ENCODE measurements at regions not wholly inside any gene's neighbourhood (a gene's known extent, or its start where the extent isn't known, plus 50 kb on each side); places are given as distances from the start of the nearest gene placed in this dataset.

DNA sequence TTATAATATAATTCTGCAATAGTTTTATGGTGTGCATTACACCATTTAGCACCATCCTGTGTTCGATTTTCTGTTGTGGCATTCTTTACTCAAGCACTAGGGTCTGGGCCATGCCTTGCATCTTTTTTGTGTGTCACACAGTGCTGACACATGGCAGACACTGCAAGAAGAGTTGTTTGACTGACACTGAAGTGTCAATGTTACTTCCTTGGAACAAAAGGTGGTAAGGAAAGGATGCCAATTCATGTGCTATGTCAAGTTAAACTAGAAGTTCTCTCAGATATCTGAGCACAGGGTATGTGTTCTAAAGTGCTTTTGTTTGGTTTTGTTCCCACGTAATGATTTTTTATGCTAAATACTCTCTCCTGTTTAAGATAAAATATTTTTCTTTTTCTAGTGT lies 102.5 kb upstream of the UNC13C start (continued):
- TF ChIP-seq, protein P1, sequence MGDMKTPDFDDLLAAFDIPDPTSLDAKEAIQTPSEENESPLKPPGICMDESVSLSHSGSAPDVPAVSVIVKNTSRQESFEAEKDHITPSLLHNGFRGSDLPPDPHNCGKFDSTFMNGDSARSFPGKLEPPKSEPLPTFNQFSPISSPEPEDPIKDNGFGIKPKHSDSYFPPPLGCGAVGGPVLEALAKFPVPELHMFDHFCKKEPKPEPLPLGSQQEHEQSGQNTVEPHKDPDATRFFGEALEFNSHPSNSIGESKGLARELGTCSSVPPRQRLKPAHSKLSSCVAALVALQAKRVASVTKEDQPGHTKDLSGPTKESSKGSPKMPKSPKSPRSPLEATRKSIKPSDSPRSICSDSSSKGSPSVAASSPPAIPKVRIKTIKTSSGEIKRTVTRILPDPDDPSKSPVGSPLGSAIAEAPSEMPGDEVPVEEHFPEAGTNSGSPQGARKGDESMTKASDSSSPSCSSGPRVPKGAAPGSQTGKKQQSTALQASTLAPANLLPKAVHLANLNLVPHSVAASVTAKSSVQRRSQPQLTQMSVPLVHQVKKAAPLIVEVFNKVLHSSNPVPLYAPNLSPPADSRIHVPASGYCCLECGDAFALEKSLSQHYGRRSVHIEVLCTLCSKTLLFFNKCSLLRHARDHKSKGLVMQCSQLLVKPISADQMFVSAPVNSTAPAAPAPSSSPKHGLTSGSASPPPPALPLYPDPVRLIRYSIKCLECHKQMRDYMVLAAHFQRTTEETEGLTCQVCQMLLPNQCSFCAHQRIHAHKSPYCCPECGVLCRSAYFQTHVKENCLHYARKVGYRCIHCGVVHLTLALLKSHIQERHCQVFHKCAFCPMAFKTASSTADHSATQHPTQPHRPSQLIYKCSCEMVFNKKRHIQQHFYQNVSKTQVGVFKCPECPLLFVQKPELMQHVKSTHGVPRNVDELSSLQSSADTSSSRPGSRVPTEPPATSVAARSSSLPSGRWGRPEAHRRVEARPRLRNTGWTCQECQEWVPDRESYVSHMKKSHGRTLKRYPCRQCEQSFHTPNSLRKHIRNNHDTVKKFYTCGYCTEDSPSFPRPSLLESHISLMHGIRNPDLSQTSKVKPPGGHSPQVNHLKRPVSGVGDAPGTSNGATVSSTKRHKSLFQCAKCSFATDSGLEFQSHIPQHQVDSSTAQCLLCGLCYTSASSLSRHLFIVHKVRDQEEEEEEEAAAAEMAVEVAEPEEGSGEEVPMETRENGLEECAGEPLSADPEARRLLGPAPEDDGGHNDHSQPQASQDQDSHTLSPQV (IDR thresholded peaks at IDR 0.05) = no peak
- TF ChIP-seq SUPT20H (IDR thresholded peaks at IDR 0.05; ENCODE audit: borderline replicate concordance, control insufficient read depth, low read depth, low read length) (no peak), STAT1 (conservative IDR thresholded peaks at IDR 0.05) (no peak), POU2F2 (IDR thresholded peaks at IDR 0.05; ENCODE audit: borderline replicate concordance, low read depth, low read length) (no peak), RB1 (IDR thresholded peaks at IDR 0.05; ENCODE audit: borderline replicate concordance) (no peak)
- TF ChIP-seq, protein P2, sequence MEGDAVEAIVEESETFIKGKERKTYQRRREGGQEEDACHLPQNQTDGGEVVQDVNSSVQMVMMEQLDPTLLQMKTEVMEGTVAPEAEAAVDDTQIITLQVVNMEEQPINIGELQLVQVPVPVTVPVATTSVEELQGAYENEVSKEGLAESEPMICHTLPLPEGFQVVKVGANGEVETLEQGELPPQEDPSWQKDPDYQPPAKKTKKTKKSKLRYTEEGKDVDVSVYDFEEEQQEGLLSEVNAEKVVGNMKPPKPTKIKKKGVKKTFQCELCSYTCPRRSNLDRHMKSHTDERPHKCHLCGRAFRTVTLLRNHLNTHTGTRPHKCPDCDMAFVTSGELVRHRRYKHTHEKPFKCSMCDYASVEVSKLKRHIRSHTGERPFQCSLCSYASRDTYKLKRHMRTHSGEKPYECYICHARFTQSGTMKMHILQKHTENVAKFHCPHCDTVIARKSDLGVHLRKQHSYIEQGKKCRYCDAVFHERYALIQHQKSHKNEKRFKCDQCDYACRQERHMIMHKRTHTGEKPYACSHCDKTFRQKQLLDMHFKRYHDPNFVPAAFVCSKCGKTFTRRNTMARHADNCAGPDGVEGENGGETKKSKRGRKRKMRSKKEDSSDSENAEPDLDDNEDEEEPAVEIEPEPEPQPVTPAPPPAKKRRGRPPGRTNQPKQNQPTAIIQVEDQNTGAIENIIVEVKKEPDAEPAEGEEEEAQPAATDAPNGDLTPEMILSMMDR (IDR thresholded peaks at IDR 0.05 in 2 of 3, conservative IDR thresholded peaks at IDR 0.05 in 1 of 3; ENCODE audit: control insufficient read depth in 2 of 3, extremely low read depth in 1 of 3, insufficient read depth in 1 of 3, low read depth in 3 of 3, low read length in 3 of 3) = no peak
- TF ChIP-seq, protein P3, sequence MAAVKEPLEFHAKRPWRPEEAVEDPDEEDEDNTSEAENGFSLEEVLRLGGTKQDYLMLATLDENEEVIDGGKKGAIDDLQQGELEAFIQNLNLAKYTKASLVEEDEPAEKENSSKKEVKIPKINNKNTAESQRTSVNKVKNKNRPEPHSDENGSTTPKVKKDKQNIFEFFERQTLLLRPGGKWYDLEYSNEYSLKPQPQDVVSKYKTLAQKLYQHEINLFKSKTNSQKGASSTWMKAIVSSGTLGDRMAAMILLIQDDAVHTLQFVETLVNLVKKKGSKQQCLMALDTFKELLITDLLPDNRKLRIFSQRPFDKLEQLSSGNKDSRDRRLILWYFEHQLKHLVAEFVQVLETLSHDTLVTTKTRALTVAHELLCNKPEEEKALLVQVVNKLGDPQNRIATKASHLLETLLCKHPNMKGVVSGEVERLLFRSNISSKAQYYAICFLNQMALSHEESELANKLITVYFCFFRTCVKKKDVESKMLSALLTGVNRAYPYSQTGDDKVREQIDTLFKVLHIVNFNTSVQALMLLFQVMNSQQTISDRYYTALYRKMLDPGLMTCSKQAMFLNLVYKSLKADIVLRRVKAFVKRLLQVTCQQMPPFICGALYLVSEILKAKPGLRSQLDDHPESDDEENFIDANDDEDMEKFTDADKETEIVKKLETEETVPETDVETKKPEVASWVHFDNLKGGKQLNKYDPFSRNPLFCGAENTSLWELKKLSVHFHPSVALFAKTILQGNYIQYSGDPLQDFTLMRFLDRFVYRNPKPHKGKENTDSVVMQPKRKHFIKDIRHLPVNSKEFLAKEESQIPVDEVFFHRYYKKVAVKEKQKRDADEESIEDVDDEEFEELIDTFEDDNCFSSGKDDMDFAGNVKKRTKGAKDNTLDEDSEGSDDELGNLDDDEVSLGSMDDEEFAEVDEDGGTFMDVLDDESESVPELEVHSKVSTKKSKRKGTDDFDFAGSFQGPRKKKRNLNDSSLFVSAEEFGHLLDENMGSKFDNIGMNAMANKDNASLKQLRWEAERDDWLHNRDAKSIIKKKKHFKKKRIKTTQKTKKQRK (IDR thresholded peaks at IDR 0.05; ENCODE audit: low read depth, low read length) = no peak

Measured in GM12878 (cell line).